NCI-H2029 treated with DMSO at 0.1 percent for 48 hours (cell line): ENCODE measurements at regions not wholly inside any gene's neighbourhood (a gene's known extent, or its start where the extent isn't known, plus 50 kb on each side); places are given as distances from the start of the nearest gene placed in this dataset.
"Not testable (repeated sequence)": the region's sequence is repeated elsewhere in the genome, so short reads cannot be mapped to it uniquely, and the experiment has no call there.

Experiments
- DNase-seq: peaks from one replicate; lab custom pipeline; 2025; lab: John Stamatoyannopoulos, UW

DNA sequence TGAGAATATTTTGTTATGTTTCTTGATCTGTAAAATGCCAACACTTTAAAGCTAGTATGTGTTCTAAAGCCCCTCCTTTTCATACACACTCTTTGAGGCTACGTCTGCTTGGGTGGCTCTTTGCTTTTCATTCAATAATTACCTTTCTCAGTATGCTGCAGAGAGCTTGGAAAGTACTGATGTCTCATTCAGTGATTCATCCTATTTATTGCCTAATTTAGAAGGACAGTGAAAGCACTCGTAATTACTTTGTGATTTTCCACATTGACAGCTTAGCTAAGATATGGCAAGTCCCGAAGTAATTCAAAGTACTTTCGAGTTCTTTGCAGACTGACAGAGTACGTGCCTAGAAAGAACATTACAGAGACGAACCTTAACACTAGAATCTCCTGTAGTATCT, 57.2 kb downstream of the BMP15 start:
- DNase-seq, result no peak

- not testable (repeated sequence) for DNase-seq
Measured at GRCh38 chrX:50968871-50969635, 58.5 kb downstream of the BMP15 start.

- no peak for DNase-seq
Measured at GRCh38 chrX:50971395-50971794, 60.9 kb downstream of the BMP15 start.

GRCh38 chrX:50973199-50973598, 62.7 kb downstream of the BMP15 start:
- no peak for DNase-seq

DNA sequence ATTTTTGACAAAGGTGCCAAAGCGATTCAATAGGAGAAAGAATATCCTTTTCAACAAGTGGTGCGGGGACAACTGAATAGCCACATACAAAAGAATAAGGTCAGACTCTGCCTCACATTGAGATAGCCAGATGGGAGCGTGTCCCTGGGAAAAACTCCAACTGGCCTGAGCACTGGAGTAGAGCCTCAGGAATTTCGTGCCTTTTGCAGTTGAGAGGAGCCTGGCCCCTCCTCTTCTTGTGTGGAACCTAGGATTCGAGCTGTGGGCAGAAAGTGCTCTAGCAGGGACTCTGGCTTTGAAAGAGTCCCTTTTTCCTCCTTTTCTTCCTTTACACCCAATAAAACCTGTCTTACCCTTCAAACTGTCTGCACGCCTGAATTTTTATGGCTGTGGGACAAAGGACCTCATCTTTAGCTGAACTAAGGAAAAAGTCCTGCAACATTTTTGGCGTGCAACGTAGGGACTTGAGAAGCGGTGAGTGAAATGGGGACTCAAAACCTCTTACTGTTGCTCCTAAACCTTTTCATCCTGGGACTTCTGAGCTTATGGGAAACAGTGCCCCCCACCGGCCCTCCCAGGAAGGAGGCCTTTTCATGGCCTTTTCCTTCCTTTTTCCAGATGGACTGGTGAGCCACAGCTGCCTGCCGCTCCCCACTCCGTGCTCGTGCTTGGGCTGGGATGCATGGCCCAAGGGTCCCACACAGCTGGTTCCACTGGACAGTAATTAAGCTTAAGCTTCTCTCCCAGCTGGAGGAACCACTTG, 68.6 kb downstream of the BMP15 start:
- DNase-seq, result no peak

GRCh38 chrX:50980251-50980650, 69.7 kb downstream of the BMP15 start:
- no peak for DNase-seq

- no peak for DNase-seq
Measured at GRCh38 chrX:50988649-50989048, 78.1 kb downstream of the BMP15 start.

- DNase-seq, result no peak
Measured at GRCh38 chrX:50996930-50997329, 86.4 kb downstream of the BMP15 start.

DNA sequence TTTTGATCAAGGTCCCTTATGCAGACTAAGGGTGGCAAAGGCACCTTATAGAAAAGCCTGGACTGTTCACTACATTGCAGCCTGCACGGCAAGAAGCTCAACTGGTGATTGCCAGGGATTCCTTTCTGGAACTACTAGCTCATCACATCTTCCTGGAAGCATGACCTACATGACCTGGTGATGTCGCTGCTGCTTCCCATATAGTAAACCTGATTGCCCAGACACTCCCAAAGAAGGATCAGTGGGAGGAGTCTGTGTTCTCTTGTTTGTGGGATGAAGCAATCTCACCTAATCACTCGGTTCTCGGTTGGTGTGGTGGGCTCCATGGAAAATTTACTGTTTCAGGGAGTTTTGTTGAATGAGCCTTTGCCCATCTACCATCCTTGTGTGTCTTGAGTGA, 89.8 kb downstream of the BMP15 start:
- not testable (repeated sequence) for DNase-seq

DNA sequence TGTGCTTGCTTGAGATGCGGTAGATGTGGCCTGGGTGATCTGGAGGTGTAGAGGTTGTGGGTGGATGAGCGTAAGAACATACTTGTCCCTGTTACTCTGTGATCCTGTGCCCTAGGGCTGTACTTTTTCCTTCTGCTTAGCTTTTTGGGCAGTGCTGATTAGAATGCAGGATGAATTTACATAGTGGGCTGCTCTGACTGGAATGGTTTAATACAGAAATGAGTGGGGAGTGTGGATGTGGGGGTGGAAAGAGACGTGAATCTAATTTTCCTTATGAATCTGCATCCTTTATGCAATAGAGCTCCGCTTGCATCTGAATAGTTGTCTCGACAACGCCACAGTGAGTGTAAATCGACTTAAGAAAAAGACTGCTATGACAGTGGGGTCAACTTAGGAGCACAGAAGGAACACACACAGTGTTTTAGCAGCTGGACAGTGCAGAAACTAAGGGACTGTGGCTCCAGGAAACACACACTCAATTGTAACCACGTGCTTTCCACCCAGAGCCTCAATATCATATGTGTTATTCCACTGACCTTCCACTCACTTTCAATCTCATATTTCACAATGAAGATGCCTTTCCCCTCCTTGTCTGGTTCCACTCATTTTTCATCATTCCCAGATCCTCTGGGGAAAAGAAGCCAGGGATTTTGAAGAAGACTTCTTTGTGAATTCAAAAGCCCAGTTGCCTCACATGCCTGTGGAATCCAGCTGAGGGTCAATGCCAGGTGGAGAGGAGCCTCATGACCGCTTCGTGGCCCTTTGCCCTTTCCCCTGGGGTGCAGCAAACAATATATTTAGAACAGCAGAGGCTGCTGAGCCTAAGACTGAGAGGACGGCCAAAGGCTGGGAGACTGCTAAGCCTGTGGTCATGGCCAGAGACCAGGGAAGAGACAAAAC, 91.4 kb downstream of the BMP15 start:
- not testable (repeated sequence) for DNase-seq

DNA sequence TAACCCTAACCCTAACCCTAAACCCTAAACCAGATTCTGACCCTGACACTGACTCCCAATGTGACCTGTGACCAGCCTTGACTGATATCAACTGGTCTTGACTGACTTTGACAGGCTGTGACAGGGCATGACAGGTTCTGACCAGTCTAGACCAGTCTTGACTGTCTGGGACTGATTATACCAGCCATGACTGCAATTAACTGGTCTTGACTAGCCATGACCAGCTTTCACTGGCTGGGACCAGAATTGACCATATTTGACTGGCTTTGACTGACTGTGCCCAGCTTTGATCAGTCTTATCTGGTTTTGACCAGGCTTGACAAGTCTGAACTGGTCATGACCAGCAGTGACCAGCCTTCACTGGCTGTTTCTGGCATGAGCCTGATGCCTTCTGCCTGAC, 95.5 kb downstream of the BMP15 start:
- DNase-seq, result no peak

GRCh38 chrX:51024106-51024696, 113.7 kb downstream of the BMP15 start:
- DNase-seq, result no peak

- no peak for DNase-seq
Measured at GRCh38 chrX:51026862-51027261, 116.3 kb downstream of the BMP15 start.

- no peak for DNase-seq
Measured at GRCh38 chrX:51035746-51036145, 125.2 kb downstream of the BMP15 start.

GRCh38 chrX:51047950-51048349, 137.4 kb downstream of the BMP15 start:
- DNase-seq, result no peak

- DNase-seq, result no peak
Measured at GRCh38 chrX:51053741-51054140, 143.2 kb downstream of the BMP15 start.

- no peak for DNase-seq
Measured at GRCh38 chrX:51098046-51098445, 187.5 kb downstream of the BMP15 start.

DNA sequence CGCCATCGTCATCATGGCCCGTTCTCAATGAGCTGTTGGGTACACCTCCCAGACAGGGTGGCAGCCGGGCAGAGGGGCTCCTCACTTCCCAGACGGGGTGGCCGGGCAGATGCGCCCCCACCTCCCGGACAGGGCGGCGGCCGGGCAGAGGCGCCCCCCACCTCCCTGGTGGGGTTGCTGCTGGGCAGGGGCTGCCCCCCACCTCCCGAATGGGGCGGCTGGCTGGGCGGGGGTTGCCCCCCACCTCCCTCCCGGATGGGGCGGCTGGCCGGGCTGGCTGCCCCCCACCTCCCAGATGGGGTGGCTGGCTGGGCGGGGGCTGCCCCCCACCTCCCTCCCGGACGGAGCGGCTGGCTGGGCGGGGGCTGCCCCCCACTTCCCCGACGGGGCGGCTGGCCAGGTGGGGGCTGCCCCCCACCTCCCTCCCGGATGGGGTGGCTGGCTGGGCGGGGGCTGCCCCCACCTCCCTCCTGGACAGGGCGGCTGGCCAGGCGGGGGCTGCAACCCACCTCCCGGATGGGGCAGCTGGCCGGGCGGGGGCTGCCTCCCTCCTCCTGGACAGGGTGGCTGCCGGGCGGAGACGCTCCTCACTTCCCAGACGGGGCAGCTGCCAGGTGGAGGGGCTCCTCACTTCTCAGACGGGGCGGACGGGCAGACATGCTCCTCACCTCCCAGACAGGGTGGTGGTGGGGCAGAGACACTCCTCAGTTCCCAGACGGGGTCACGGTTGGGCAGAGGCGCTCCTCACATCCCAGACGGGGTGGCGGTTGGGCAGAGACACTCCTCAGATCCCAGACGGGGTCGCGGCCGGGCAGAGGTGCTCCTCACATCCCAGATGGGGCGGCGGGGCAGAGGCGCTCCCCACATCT, 208.8 kb downstream of the BMP15 start:
- not testable (repeated sequence) for DNase-seq

DNA sequence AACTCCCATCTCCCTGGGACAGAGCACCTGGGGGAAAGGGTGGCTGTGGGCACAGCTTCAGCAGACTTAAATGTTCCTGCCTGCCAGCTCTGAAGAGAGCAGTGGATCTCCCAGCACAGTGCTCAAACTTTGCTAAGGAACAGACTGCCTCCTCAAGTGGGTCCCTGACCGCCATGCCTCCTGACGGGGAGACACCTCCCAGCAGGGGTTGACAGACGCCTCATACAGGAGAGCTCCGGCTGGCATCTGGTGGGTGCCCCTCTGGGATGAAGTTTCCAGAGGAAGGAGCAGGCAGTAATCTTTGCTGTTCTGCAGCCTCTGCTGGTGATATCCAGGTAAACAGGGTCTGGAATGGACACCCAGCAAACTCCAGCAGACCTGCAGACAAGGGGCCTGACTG, 206.9 kb upstream of the NUDT10 start:
- DNase-seq, result not testable (repeated sequence)

- DNase-seq, result peak; percentile 0
Measured at GRCh38 chrX:51144828-51145442, 187.7 kb upstream of the NUDT10 start.

DNA sequence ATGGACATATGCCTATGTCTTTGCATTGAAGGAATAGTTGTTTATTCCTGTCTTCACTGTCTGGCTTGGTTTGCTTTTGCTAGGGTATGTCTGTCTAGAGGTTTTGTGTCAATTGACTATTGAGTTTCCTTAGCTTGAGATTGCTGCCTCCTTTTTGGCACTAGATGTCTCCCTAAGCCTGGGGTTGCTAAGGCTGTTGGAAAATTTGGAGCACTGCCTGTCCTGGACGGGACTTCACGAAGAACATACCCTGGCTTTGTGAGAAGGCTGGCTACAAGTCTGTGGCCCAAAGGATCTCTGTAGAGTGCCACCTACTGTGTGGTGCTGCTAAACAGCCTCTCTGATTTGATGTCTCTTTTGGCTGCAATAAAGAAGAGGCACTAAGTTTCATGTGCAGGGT, 183.8 kb upstream of the NUDT10 start:
- no peak for DNase-seq
